ENCODE measurements at regions not wholly inside any gene's neighbourhood (a gene's known extent, or its start where the extent isn't known, plus 50 kb on each side); places are given as distances from the start of the nearest gene placed in this dataset.

DNA sequence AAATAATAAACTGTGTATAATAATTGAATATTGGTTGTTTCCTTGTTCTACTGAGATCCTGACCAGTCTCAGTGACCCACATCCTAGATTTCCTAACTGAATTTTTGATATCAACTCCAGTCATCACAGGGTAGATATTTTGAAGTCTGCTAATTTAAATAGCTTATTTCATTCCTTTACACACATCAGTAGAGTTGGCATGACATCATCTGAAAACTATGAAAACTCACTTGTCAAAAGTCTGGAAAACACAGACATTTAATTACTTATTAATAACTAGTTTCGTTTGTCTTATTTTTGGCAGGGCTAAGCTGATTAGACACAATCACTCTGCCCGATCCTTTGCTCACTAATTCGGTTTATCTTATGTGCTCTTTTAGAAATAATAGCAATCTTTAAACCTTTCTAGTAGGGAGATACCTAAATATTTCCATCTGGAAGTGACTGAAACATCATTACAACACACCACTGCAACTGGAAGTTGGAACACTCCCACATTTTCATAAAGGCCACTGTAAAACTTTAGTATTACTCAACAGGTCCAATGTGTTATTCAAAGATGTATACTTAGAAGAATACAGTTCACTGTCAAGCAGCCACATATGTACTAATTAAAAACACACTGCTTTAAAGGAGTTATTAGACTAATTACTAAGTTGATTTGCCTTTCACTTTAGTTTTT is 198.4 kb upstream of the ZNF717 start:
- DNase-seq (ENCODE audit: low read depth in 4 of 4, low spot score in 2 of 4), result no peak

DNA sequence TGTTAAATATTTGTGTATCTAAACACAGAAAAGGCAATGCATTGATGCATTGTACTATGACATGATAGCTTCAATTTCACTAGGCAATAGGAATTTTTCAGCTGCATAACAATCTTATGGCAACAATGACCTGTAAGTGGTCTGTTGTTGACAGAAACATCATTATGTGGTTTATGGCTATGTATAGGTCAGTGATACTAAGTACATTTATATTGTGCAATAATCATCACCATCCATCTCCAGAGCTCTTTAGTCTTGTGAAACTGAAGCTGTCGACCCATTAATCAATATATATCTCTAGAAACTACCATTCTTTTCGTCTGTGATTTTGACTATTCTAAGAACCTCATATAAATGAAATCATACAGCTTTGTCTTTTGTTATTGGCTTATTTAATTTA is 200.1 kb upstream of the ZNF717 start:
- no peak for DNase-seq (ENCODE audit: low read depth in 4 of 4, low spot score in 2 of 4)

DNA sequence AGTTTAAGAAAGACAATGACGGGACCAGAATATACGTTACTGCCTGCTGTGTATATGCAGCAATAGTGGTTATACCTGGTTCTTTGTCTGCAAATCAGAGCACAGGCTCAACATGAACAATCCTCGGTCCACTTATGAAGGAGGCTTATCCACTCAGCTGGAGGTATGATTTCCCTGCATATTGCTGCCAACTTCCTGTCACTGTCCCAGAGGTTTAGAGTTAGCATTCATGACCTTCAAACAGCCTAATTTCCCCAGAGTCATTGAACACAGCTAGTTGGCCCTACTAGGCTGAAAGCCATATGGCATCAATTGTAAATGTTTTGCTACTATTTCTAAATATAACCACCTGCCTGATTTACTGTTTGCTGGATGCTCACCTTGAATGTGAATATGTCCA is 224.9 kb upstream of the ZNF717 start:
- DNase-seq (ENCODE audit: low read depth in 4 of 4, low spot score in 2 of 4), result no peak

DNA sequence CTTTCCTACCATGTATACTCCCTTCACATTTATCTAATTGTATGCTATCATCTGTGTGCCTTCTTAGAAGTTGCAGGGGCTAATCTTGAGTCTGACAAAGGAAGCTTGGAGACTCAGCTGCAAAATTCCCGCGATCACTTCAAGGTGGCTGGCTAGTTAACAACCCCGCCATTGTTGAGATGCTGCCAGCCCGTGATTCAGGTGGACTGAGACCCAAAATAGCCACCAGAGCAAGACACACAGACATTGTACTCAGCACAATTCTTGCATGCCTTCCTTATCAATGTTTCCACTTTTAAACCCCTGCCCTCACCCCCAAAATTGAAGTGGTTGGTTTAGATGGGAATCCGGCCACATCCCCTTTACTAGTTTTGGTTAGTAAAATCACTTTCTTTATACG is 225.8 kb upstream of the ZNF717 start:
- no peak for DNase-seq (ENCODE audit: low read depth in 4 of 4, low spot score in 2 of 4)

DNA sequence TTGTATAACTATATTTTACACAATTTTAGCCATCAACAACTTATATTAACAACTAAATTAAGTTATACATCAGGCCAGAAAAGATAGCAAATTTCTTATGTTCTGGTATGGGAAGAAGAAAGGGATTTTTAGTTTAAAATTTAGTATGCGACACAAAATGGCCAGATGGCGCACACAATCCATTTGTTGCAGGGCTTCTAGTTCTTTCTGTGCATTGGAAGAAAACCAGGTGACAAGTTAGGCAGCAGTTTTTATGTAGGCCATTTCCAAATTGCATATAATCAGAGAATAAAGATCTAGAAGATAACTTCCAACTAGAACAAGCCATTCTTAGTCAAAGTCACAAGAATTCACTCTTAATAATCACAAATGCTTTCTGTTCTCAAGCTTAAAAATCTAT is 230.1 kb upstream of the ZNF717 start:
- DNase-seq (ENCODE audit: low read depth in 4 of 4, low spot score in 2 of 4), result no peak

DNA sequence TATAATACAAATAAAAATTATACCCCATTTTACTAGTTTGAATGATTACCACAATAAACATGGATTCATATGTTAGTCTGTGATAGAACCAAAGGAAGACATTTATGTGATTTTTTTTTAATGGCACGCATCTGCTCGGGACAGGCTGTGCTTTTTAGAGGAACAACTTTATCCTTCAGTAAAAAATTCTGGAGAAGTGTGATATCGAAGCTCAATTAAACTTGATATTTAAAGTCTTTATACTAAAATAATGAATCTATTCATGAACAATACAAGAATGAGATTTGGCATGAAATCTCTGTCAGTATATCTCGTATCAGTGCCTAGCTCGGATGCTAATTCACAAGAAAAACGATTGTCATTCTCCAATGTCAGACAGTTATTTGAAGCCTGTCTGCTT is 230.8 kb upstream of the ZNF717 start:
- no peak for DNase-seq (ENCODE audit: low read depth in 4 of 4, low spot score in 2 of 4)

DNA sequence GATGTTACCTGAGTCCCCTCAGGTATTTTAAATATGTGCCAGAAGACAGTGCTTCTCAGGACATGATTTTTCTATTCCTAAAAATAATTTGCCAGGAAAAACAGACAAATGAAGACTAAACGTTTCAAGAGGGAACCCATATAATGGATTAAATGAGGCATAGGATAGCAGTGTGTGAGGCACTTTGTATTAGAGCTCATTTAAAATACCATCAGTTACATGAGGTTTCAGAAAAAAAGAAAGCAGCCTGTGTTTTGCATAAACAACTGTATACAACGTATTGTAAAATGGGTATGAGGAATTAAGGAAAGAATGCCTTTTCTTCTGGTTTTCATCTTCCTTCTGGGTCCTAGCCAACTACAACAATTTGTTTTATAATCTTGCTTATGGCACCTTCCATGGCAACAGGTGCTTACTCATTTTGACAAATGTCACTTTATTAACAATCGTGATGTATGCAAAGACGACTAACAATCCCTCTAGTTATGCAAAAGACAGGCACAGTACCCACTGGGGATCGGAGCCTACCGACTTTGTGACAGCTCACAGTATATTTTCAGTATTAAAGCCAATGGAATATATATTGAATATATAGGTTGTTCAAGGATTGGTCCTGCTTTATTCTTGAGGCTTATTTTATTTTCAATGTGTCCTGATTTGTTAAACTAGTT is 231.6 kb upstream of the ZNF717 start:
- no peak for DNase-seq (ENCODE audit: low read depth in 4 of 4, low spot score in 2 of 4)

DNA sequence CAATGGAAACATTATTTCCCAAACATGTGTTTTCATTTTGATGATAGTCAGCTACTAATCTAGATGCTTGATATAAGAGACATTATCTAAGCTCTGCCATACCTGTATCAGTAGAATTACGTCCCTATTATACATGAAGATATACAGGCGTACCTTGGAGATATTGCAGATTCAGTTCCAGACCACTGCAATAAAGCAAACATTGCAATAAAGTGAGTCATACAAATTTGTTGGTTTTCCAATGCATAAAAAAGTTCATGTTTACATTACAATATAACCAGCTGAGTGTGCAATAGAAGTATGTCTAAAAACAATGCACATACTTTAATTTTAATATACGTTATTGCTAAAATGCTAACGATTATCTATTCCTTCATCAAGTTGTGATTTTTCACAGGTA is 236.0 kb upstream of the ZNF717 start:
- DNase-seq (ENCODE audit: low read depth in 4 of 4, low spot score in 2 of 4), result no peak

DNA sequence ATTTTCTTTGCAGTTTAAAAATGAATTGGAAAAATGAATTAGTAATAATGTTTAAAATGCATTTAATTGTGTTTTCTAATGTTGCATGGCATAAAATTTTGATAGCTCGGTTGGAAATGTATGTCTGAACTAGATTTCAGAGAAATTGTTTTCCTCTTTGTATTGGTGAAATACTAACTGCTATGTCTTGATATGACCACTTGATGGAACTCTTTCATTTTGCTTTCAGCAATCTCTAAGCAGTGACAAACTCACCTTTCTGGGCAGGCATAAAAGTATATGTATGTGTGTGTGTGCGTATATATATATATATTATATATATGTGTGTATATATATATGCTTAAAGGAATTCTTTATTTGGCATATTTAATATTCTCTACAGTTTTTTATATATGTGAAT is 239.3 kb upstream of the ZNF717 start:
- DNase-seq (ENCODE audit: low read depth in 4 of 4, low spot score in 2 of 4), result no peak

DNA sequence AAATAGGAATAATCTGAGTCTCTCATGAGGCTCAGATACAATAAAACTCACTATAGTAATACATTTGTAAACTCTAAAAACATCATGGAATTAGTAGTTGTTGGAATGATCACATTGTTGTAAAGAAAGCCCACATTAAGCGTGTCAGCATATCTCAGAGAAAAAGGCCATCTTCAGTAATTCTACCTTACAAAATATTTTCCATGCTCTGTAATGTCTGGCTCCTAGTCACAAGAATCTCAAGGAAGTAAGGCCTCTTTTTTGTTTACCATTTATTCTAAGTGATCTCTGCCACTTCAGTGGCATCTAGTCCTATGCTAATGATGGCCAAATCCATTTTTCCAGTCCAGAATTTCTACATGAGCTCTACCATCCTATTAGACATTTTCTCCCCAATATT is 240.2 kb upstream of the ZNF717 start:
- no peak for DNase-seq (ENCODE audit: low read depth in 4 of 4, low spot score in 2 of 4)

DNA sequence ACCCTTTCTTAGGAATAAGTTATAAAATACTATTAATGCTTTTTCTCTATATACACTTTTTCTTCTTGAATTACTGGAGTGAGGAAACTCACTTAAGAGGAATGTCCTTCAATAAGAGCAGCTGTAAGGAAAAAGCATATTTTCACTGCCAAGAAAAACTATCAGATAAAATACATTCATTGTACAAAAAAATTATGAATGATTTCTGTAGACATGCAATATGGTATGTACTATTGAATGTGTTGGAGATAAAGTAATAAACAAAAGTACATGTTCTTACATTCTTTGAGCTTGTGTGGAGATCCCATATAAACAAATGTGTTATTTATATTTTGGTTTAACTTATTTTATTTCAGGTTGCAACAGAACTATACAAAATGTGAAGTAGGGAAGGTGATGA is 241.0 kb upstream of the ZNF717 start:
- no peak for DNase-seq (ENCODE audit: low read depth in 4 of 4, low spot score in 2 of 4)

DNA sequence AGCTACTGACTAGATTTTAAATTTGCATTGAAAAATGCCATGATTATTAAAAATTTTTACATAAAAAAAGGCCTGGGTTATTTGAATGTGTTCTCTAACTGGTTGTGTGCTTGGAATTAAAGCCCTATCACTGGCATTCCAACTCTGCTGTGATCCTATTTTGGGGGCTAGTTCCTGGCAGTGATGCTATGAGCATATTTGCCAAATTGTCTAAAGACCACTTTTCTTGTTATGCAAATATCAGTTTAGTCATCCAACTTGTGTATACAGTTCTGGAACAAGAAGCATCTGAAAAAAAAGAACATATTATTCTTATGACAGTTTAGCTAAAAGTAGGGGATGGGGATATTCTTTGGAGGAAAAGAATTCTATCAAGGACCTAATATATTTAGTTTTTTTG is 243.4 kb upstream of the ZNF717 start:
- DNase-seq (ENCODE audit: low read depth in 4 of 4, low spot score in 2 of 4), result no peak

DNA sequence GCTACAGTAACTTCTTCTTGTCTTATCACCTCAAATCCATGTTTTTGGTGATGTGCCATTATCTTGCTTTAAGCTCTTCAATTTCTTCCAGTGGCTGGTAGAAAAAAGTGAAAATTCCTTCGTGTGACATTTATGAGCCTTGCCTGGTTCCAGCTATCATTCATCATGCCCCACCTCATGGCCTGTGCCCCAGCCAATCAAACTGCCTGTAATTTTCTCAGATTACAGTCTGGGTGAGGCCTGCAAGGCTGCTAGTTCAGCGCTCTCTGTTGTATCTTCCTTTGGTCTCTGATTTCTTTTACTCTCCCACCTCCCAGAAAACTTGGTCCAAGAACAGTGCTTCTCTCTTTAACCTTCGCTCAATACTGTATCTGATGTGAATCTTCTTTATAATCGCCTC is 249.3 kb upstream of the ZNF717 start:
- DNase-seq (ENCODE audit: low read depth in 4 of 4, low spot score in 2 of 4), result no peak

DNA sequence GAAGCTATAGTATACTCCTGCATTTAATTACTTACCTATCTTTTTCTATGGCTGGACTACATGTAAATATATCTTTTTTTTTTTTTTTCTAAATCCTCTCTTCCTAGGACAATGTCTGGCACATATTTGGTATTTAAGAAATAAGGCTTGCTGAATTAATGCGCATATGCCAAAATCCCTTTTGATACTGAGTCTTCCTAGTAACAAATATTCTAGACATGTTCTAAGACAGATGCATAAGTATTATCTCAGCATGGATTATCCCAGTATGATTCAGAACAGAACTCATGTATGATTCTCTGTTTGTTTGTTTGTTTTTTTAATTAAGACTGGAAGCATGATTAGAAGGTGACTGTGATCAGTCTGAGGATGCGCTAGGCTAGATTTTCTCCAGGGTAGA is 249.8 kb upstream of the ZNF717 start:
- DNase-seq (ENCODE audit: low read depth in 4 of 4, low spot score in 2 of 4), result no peak

DNA sequence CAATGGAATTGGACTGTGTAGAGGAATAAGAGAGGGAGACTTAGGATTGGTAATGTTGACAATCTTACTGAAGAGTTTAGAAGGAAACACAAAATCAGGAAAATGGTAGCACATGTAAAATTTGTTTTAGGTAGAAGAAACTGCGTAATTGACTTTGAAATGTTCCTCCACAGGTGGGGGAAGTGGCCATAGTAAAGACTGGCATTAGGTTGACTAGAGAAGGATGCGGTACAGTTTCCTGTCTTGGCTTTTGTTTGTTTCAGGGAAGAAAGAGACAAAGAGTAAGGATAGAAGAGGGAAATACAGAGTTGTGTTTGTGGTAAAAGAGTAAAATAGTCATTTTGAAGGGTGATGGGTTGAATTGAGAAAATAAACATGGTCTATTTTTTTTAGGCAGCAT is 253.6 kb upstream of the ZNF717 start:
- DNase-seq (ENCODE audit: low read depth in 4 of 4, low spot score in 2 of 4), result no peak

DNA sequence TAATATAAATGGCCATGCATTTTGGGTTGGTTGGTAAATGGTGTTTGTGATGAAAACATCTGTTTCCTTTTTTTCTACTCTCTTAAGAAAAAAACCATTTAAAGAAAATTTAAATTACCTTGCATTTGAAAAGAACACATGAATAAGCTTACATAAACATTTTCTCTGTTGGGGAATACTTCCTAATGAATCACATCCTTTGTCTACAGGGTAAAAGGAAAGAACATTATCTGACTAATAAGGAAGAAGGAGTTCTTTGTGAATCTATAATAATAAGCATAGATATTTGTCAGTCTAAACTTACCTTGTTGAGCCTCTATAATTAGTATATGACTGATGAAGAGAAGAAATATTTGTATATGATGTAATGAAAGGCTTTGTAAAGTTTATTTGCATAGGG is 254.1 kb upstream of the ZNF717 start:
- DNase-seq (ENCODE audit: low read depth in 4 of 4, low spot score in 2 of 4), result no peak

DNA sequence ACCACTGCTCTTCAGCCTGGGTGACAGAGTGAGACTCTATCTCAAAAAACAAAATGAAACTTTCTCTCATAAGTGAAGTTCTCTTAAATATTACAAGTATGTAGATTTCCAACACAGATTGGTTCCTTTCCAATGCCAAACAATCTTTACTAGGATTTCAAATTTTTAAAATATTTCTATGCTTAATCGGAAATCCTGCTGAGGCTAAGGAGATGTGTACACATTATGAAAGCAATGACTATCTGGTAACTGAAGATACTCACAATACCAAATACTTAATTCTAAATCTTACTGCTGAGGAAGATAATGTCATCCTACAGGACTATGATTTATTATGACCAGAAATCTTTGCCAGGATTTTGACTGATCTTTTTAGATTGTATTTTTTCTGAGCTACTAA is 255.6 kb upstream of the ZNF717 start:
- DNase-seq (ENCODE audit: low read depth in 4 of 4, low spot score in 2 of 4), result no peak

DNA sequence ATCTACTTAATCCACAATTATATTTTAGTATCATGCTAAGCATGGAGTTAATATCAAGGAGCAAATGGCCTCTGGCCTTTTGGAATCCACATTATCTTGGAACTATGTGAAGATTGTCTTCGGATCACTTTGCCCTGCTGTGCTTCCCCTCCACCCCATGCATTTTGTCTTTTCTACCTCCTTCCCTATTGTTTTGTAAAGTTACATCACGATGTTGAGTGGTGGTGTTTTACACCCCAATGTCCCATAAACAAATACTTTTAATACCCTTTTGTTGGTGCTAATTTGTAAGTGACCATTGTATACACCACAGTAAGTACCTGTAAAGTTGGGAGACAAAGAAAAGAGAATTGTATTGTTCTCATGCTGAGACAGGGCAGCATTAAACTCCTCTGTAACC is 258.4 kb upstream of the ZNF717 start:
- no peak for DNase-seq (ENCODE audit: low read depth in 4 of 4, low spot score in 2 of 4)

DNA sequence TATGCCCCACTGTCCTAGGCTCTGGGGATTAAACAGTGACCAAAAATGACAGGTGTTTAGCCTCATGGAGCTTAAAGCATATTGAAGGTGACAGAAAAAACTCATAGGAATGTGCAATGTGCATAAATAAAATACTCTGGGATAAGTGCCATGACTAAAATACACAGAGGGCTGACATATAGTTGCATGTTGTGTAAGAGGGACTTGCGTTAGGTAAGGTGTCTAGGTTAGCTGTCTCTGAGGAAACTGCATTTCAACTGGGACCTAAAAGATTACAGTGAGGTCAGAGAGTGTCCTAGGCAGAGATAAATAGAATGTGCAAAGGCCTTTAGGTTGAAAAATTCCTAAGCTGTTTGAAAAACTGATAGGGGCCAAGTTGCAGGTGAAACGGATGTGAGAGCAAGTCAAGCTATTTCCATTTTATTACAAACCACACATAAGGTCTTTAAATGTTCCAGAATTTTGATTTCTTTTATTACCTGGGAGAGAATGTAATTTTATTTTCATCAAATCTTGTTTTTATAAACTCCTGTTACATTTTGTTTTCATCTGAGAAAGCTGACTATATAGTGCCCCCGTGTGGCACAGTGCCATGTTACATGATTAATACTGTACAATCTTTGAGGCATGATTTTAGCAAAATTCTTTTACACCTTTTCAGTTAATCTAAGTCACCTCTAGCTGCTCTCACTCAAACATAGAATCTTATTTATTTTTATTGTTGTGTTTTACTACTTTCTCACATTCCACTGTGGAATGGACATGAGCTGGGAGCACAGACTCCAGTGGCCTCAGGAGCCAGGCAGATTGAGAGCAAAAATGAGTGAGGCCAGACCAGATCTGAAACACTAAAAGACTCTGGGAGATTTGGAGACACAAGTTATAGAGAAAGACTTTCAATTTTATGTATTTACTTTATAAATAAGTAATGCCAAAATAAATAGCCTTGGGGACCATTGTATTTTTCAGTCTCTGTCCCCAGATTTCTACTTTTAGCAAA is 259.6 kb upstream of the ZNF717 start:
- peak in 1 of 4 donors; percentile 25 for DNase-seq (ENCODE audit: low read depth in 4 of 4, low spot score in 2 of 4)

DNA sequence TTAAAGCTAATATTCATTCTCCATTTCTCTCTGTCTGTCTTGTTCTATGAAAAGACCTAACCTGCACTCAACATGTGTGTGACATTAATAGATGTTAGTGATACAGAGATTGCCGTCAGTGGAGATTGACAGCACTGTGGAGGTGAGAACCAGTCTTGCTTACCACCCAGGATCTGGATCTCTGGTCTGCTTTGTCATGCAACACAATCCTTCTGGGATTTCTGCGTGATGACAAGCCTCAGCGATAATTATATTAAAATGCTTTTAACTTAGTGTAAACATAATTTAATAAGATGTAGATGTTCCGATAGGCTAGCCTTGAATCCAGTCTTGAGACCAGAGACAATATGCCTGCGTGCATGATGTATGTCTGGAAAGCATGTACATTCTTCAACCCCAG is 262.0 kb upstream of the ZNF717 start:
- DNase-seq (ENCODE audit: low read depth in 4 of 4, low spot score in 2 of 4), result no peak

DNA sequence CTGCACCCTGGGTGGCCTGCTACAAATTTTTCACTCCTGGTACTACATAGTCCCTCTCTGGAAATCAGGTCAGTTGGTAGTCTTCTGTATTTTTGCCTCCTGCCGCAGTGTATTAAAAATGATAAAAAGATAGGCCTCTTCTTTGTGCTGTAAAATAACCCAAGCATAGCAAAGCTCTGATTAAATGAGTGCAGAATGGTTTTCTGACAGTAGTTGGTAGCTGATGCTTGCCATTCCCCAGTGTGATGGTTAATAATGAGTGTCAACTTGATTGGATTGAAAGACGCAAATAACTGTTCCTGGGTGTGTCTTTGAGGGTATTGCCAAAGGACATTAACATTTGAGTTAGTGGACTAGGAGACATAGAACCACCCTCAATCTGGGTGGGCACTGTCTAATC is 264.4 kb upstream of the ZNF717 start:
- DNase-seq (ENCODE audit: low read depth in 4 of 4, low spot score in 2 of 4), result no peak

DNA sequence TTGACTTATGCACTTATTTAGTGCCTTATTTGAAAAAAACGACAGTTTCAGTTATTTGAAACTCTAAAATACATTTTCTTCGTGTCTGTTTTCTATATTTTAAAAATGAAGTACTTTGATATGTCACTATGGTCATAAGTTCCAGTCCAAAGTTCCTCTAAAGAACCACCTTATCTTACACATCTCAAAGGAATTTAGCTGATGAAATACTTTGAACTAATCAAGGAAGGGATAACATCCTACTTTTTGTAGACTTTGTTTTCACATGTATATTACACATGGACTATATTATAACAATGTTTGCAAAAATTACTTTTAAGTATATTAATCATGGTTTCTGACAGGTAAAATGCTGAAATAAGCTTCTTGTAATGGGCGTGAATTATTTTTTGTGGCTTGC is 265.8 kb upstream of the ZNF717 start:
- no peak for DNase-seq (ENCODE audit: low read depth in 4 of 4, low spot score in 2 of 4)

All from left renal cortex interstitium (tissue), 4 donors.